ENCODE measurements at regions not wholly inside any gene's neighbourhood (a gene's known extent, or its start where the extent isn't known, plus 50 kb on each side); places are given as distances from the start of the nearest gene placed in this dataset.

- DNase-seq (ENCODE audit: low spot score), result no peak
These were observed 726.5 kb upstream of the RAB6C start for GRCh38 chr2:129252781-129253460.

- DNase-seq (ENCODE audit: low spot score), result no peak
These were observed 726.0 kb upstream of the RAB6C start for GRCh38 chr2:129253461-129253812.

DNA sequence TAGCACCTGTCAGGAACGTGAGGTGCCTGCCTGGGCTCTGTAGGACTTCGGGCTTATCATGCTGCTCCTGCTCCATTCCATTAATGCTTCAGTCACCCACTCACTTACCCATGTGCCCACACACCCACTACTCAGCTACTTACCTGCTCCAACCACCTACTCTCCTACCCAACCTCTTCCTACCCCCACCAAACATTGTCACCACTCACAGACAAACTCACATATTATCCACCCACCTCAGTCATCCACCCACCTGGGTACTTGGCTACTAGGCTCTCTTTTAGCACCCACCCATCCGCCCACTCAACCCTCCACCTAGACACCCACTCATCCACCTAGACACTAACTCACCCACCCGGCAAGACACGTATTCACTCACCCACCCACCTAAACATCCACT is 724.7 kb upstream of the RAB6C start:
- no peak for DNase-seq (ENCODE audit: low spot score)

DNA sequence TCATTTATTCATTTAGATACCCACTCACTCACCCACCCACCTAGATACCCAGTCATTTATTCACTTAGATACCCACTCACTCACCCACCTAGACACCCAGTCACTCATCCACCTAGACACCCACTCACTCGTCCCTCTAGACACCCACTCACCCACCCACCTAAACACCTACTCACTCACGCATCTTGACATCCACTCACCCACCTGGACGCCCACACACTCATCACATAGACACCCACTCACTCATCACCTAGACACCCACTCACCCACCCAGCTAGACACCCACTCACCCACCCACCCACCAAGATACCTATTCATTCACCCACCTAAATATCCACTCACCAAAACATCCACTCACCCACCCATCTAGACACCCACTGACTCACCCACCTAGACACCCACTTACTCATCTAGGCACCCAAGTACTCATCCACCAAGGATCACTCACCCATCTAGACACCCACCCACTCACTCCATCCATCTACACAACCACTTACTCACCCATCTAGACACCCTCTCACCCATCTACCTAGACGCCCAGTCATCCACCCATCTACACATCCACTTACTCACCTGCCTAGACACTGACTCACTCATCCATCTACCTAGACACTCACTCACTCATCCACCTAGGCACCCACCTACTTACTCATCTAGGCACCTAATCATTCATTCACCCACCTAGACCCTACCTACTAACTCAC is 723.7 kb upstream of the RAB6C start:
- no peak for DNase-seq (ENCODE audit: low spot score)

DNA sequence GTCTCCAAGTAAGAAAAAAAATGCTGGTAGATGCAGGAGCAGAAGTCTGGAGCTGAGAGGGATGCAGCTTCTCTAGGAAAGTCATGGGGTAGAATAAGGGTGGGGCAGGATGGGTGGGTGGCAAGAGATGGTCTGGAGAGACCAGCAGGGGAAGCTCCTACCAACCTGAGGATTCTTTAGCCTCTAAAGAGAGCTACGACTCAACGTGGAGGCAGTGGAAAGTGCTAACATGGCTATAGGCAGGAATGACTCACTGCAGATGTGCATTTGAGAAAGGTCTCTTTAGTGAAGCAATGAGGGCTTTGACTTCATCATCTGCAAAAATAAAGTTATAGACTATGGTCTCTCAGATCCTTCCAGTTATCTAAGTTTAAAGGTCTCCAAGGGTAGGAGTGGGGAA is 722.8 kb upstream of the RAB6C start:
- no peak for DNase-seq (ENCODE audit: low spot score)

DNA sequence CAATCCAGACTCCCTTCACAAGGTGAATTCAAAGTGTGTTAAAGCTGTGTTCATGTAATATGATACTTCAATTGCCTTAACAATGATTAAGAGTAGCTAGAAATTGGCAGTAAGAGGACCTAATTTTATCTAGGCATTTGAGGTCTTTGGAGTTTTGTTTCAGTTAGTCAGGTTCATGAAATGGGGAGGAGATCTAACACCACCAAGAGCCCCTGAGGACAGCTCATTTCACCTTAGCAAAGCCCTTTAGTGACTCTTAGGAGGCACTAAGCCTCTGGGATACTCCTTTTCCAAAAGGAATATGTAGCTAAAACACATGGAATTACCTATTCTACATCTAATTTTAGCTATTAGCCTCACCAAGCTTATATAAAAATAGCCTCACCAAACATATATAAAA is 716.5 kb upstream of the RAB6C start:
- no peak for DNase-seq (ENCODE audit: low spot score)

GRCh38 chr2:129263939-129264338 is 715.5 kb upstream of the RAB6C start:
- DNase-seq (ENCODE audit: low spot score), result no peak

- DNase-seq (ENCODE audit: low spot score), result no peak
These were observed 711.9 kb upstream of the RAB6C start for GRCh38 chr2:129267559-129267958.

- DNase-seq (ENCODE audit: low spot score), result no peak
These were observed 706.0 kb upstream of the RAB6C start for GRCh38 chr2:129273266-129274037.

- DNase-seq (ENCODE audit: low spot score), result no peak
These were observed 705.4 kb upstream of the RAB6C start for GRCh38 chr2:129274038-129274415.

- no peak for DNase-seq (ENCODE audit: low spot score)
These were observed 704.5 kb upstream of the RAB6C start for GRCh38 chr2:129274918-129275317.

GRCh38 chr2:129275706-129276105 is 703.8 kb upstream of the RAB6C start:
- DNase-seq (ENCODE audit: low spot score), result no peak

GRCh38 chr2:129276978-129277584 is 702.4 kb upstream of the RAB6C start:
- DNase-seq (ENCODE audit: low spot score), result no peak

- DNase-seq (ENCODE audit: low spot score), result peak; percentile 54
These were observed 701.9 kb upstream of the RAB6C start for GRCh38 chr2:129277585-129277981.

- no peak for DNase-seq (ENCODE audit: low spot score)
These were observed 697.5 kb upstream of the RAB6C start for GRCh38 chr2:129281791-129282530.

DNA sequence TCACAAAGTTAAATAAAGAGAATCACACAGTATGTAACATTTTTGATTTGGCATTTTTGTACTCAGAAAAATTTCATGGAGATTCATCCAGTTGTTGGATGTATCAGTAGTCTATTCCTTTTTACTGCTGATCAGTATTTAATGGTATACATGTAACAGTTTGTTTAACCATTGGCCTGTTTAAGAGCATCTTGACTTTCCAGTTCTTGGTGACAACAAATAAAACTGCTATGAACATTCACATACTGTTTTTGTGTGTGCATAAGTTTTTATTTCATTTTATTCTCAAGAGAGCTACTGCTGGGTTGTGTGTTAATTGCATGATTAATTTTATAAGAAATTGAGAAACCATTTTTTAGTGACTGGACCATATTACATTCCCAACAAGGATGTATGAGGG is 694.5 kb upstream of the RAB6C start:
- no peak for DNase-seq (ENCODE audit: low spot score)

DNA sequence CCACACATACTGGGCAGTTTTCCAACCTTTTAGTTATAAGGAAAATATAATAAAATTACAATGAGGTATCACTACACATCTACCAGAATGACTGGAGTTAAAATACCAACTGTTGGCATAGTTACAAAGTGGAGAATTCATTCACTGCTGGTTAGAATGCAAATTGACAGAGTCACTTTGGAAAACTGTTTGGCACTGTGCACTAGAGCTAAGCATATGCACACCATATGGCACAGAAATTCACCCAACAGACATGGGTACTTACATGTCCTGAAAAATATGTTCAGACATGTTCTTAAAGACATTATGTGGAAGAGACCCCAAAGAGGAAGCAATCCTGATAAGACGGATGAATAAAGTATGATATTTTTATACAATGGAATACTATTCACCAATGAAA is 686.1 kb upstream of the RAB6C start:
- no peak for DNase-seq (ENCODE audit: low spot score)

GRCh38 chr2:129296396-129296795 is 683.1 kb upstream of the RAB6C start:
- no peak for DNase-seq (ENCODE audit: low spot score)

DNA sequence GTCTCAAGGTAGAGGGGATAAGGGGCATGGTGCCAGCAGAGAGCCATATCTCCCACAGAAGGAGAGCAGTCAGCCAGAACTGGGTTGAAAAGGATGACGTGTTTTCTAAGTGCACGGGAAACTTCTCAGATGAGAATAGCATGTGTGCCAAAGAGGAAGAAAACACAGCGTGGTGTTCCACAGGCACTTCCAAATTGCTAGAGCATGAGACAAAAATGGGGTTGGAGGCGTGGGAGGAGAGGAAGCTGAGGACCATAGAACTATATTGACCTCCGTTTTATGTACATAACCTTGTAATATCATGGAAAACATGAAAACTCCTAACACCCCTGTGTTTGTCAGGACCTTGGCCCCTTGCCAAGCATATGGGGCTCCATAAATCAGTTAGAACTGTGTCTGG is 682.7 kb upstream of the RAB6C start:
- DNase-seq (ENCODE audit: low spot score), result peak; percentile 54

DNA sequence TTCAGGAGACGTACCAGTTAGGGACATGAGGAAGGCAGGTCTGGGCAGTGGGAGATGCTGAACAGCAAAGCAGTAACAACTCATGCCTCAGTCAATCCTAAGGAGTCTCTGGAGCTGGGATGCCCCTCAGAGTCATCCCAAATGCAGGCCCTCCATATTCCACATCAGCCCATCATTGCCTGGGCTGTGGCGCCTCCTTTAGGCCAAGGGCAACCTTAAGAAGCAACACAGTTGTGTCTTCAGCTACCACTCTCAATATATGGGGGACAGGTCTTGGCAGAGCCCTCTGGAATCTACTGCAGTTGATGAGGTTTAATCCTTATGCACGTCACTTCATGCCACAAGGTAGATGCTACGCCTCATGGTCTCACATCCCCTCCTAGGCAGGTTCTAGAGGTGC is 682.0 kb upstream of the RAB6C start:
- no peak for DNase-seq (ENCODE audit: low spot score)

GRCh38 chr2:129299338-129299737 is 680.1 kb upstream of the RAB6C start:
- no peak for DNase-seq (ENCODE audit: low spot score)

- DNase-seq (ENCODE audit: low spot score), result no peak
These were observed 679.7 kb upstream of the RAB6C start for GRCh38 chr2:129299756-129300155.
